AG04450 (cell line): ENCODE measurements at regions not wholly inside any gene's neighbourhood (a gene's known extent, or its start where the extent isn't known, plus 50 kb on each side); places are given as distances from the start of the nearest gene placed in this dataset.

ENCODE experiments used
- CTCF ChIA-PET: fragments of 300-600, 350-600 bp; formaldehyde crosslinking; extraction: SDS; loops from one replicate; lab custom pipeline; 2022; ENCODE audit warnings: antibody characterized with exemption, inconsistent platforms; lab: Charles Lee
- POLR2A ChIA-PET: fragments of 350-600 bp; formaldehyde crosslinking; extraction: SDS; loops from one replicate; lab custom pipeline; 2021; ENCODE audit warnings: antibody characterized with exemption, inconsistent platforms; lab: Yijun Ruan, JAX
- DNase-seq: peaks from one replicate; pipeline ENCODE4 v3.0.0-alpha.2; 2011; ENCODE audit warnings: low read depth, low spot score
- H3K27ac ChIP-seq: one replicate; pipeline ENCODE4 v1.5.1; 2012; ENCODE audit warnings: low read depth, low read length, control low read depth
- H3K27me3 ChIP-seq: one replicate; pipeline ENCODE4 v1.6.0; 2012; ENCODE audit warnings: low read length; ENCODE audit not compliant: control insufficient read depth, insufficient read depth
- H3K4me3 ChIP-seq: 2 replicates; pipeline ENCODE4 v1.5.1; 2011; ENCODE audit warnings: mild to moderate bottlenecking, low read depth, low read length, control low read depth
- H3K9me3 ChIP-seq: 2 replicates; pipeline ENCODE4 v1.5.1; 2012; ENCODE audit warnings: low read length; ENCODE audit not compliant: control insufficient read depth, insufficient read depth
- TF ChIP-seq, protein P1 (sequence below): IDR thresholded peaks from 2 replicates; pipeline ENCODE4 v1.5.1; 2011; ENCODE audit warnings: low read depth, low read length, control low read depth, inconsistent platforms

DNA sequence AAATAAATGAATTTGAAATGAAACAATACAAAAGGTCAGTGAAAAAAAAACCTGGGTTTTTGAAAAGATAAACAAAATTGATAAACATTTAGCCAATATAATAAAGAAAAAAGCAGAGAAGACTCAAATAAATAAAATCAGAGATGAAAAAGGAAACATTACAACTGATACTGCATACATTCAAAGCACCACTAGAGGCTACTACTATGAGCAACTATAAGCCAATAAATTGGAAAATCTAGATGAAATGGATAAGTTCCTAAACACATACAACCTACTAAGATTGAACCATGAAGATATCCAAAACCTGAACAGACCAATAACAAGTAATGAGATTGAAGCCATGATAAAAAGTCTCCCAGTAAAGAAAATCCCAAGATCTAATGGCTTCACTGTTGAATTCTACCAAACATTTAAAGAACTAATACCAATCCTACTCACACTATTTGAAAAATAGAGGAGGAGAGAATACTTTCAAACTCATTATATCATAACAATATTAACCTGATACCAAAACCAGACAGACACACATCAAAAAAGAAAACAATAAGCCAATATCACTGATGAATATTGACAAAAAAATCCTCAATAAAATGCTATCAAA lies 80.8 kb upstream of the CERS6 start:
- no peak for DNase-seq
- CTCF ChIA-PET: interaction anchor here (1.2 to 1.8 kb wide), 2 partner anchors 28 to 384 kb away, joined by 3 to 6 read pairs; no protein-coding TSS in a partner anchor
- TF ChIP-seq, protein P1, sequence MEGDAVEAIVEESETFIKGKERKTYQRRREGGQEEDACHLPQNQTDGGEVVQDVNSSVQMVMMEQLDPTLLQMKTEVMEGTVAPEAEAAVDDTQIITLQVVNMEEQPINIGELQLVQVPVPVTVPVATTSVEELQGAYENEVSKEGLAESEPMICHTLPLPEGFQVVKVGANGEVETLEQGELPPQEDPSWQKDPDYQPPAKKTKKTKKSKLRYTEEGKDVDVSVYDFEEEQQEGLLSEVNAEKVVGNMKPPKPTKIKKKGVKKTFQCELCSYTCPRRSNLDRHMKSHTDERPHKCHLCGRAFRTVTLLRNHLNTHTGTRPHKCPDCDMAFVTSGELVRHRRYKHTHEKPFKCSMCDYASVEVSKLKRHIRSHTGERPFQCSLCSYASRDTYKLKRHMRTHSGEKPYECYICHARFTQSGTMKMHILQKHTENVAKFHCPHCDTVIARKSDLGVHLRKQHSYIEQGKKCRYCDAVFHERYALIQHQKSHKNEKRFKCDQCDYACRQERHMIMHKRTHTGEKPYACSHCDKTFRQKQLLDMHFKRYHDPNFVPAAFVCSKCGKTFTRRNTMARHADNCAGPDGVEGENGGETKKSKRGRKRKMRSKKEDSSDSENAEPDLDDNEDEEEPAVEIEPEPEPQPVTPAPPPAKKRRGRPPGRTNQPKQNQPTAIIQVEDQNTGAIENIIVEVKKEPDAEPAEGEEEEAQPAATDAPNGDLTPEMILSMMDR: peak; percentile 29

DNA sequence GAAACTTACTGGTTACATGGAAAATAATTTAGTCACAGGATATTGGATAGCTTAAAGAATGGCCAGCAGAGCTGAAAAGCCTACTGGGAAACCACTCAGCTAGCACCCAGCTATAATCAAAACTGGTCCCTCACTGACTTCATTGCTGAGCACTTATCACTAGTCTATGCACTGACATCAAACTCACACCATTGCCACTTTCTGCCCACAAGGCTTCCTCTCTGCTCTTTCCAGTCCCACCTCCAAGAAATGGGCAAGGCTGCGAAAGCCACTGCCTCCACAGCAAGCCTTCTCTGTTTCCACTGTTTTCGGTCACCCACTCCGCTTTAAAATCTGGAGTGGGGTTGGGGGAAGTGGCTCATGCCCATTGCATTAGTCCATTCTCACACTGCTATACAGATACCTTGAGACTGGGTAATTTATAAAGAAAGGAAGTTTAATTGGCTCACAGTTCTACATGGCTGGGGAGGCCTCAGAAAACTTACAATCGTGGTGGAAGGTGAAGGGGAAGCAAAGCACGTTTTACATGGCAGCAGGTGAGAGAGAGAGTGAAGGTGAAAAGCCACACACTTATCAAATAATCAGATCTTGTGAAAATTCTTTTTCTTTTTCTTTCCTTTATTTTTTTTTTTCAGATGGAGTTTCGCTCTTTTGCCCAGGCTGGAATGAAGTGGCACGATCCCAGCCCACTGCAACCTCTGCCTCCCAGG lies 77.0 kb upstream of the CERS6 start:
- TF ChIP-seq, protein P1: no peak
- no peaks in the 10 kb centered on the region for H3K9me3 ChIP-seq
- H3K27me3 ChIP-seq: no peaks in the 10 kb centered on the region
- DNase-seq: no peak
- ChIA-PET CTCF (no interaction called here), POLR2A (no interaction called here)
- no peak overlapping the region for H3K27ac ChIP-seq
- no peak overlapping the region for H3K4me3 ChIP-seq

More for the DNA sequence above, 80.8 kb upstream of the CERS6 start:
- POLR2A ChIA-PET: no interaction called here
- H3K27ac ChIP-seq: no peak overlapping the region
- H3K4me3 ChIP-seq: no peak overlapping the region
- no peaks in the 10 kb centered on the region for H3K9me3 ChIP-seq
- H3K27me3 ChIP-seq: no peaks in the 10 kb centered on the region

DNA sequence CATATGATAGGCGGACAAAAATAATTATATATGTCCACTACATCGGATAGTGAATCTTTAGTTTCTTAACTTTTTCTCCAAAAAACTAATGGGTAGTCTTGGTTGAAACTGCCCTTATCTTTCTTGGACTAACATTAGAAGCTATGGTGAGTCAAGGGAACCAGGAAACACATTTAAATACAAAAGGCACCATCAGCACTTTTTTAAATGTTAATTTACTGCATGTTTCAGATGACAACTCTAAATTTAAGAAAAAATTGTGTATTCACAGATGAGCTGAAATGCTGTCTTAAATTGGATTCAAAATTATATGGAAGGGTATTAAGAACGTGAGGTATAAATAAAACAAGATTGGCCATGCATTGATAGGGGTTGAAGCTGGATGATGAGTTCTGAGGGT lies 75.6 kb upstream of the CERS6 start:
- Histone ChIP-seq H3K9me3 (no peaks in the 10 kb centered on the region), H3K4me3 (no peak overlapping the region), H3K27ac (no peak overlapping the region), H3K27me3 (no peaks in the 10 kb centered on the region)
- no peak for DNase-seq
- TF ChIP-seq, protein P1: no peak
- ChIA-PET POLR2A (no interaction called here), CTCF (no interaction called here)

DNA sequence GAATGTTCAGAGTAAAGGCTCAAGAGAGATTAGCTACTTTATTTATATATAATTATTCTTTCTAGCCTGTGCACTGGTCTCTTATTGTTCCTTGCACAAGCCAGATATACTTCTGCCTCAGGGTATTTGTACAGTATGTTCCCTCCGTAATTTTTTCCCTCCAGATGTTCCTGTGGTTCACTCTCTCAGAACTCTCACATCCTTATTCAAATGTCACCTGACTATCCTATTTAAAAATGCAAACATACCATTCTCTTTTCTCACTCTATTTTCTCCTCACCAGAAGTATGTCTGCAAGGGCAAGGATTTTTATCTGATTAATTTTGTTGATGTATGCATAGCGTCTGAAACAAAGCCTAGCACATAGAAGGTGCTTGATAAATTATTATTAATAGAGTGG lies 64.0 kb upstream of the CERS6 start:
- no peak for DNase-seq
- TF ChIP-seq, protein P1: no peak
- CTCF ChIA-PET: no interaction called here

DNA sequence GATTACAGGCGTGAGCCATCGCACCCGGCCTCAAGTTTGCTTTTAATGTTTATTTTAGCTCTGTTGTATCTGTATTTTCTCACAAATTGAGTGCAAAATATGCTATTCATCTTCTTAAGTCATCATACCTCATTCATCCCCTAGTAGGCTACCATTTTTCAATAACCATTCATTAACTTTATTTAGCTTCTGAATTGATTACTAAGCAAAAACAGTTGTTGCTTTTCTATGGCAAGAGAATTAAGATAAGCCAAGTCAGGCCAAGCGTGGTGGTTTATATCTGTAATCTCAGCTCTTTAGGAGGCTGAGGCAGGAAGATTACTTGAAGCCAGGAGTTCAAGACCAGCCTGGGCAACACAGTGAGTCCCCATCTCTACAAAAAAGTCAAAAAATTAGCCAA lies 63.3 kb upstream of the CERS6 start:
- H3K9me3 ChIP-seq: no peaks in the 10 kb centered on the region
- TF ChIP-seq, protein P1: no peak
- ChIA-PET CTCF (no interaction called here), POLR2A (no interaction called here)
- no peak for DNase-seq
- peaks cover 3% of the 10 kb centered on the region for H3K27me3 ChIP-seq
- H3K4me3 ChIP-seq: no peak overlapping the region
- H3K27ac ChIP-seq: no peak overlapping the region

More for the DNA sequence above, 64.0 kb upstream of the CERS6 start:
- peaks cover 3% of the 10 kb centered on the region for H3K27me3 ChIP-seq
- H3K9me3 ChIP-seq: no peaks in the 10 kb centered on the region
- POLR2A ChIA-PET: no interaction called here
- no peak overlapping the region for H3K4me3 ChIP-seq
- no peak overlapping the region for H3K27ac ChIP-seq
